ENCODE measurements at regions not wholly inside any gene's neighbourhood (a gene's known extent, or its start where the extent isn't known, plus 50 kb on each side); places are given as distances from the start of the nearest gene placed in this dataset.

- DNase-seq: peak; percentile 26
- 62 to 64% methylated on average over 4 of the region's 4 CpGs for WGBS, 2 experiments (ENCODE audit: low coverage in 1 of 2, low lambda C conversion rate in 2 of 2, missing lambda C conversion rate in 2 of 2)
- Histone ChIP-seq H3K27ac (no peak overlapping the region), H3K4me1 (ENCODE audit: insufficient read depth) (peaks cover 11% of the 10 kb centered on the region; the same call in 1 of the 2 replicates), H3F3A (ENCODE audit: insufficient read depth) (no peaks in the 10 kb centered on the region), H4K20me1 (ENCODE audit: insufficient read depth) (no peaks in the 10 kb centered on the region), H3K9ac (no peak overlapping the region), H2AFZ (no peak overlapping the region), H3K9me2 (ENCODE audit: insufficient read depth) (no peaks in the 10 kb centered on the region), H3K9me3 (ENCODE audit: low read depth) (no peaks in the 10 kb centered on the region), H3K4me3 (no peak overlapping the region), H3K4me2 (ENCODE audit: unreplicated experiment) (no peak overlapping the region), H3K79me2 (ENCODE audit: insufficient read depth) (no peaks in the 10 kb centered on the region), H3K36me3 (ENCODE audit: low read depth) (no peaks in the 10 kb centered on the region), H3K27me3 (replicated peaks; ENCODE audit: insufficient read depth) (no peaks in the 10 kb centered on the region)
- TF ChIP-seq EZH2phosphoT487 (IDR thresholded peaks at IDR 0.05; ENCODE audit: insufficient read depth, low read depth): no peak
- no peak for TF ChIP-seq EZH2 (IDR thresholded peaks at IDR 0.05; ENCODE audit: insufficient read depth, poor library complexity, severe bottlenecking)
- in situ Hi-C loops (cut with MboI): no loop called here
Measured at GRCh38 chr2:57696016-57696415, 350.6 kb upstream of the VRK2 start.

- no peaks in the 10 kb centered on the region for H3K9me3 ChIP-seq (ENCODE audit: low read depth)
- no peaks in the 10 kb centered on the region for H3F3A ChIP-seq (ENCODE audit: insufficient read depth)
- H4K20me1 ChIP-seq (ENCODE audit: insufficient read depth): no peaks in the 10 kb centered on the region
- no peaks in the 10 kb centered on the region for H3K36me3 ChIP-seq (ENCODE audit: low read depth)
- TF ChIP-seq EZH2 (IDR thresholded peaks at IDR 0.05; ENCODE audit: insufficient read depth, poor library complexity, severe bottlenecking): no peak
- no peak for TF ChIP-seq EZH2phosphoT487 (IDR thresholded peaks at IDR 0.05; ENCODE audit: insufficient read depth, low read depth)
- DNase-seq: no peak
- H3K79me2 ChIP-seq (ENCODE audit: insufficient read depth): no peaks in the 10 kb centered on the region
- 7 to 22% methylated on average over 1 of the region's 1 CpG for WGBS, 2 experiments (ENCODE audit: low coverage in 1 of 2, low lambda C conversion rate in 2 of 2, missing lambda C conversion rate in 2 of 2)
- H3K27me3 ChIP-seq (replicated peaks; ENCODE audit: insufficient read depth): no peaks in the 10 kb centered on the region
- no peak overlapping the region for H3K27ac ChIP-seq
- no peak overlapping the region for H3K9ac ChIP-seq
- no peak overlapping the region for H3K4me3 ChIP-seq
- in situ Hi-C loops (cut with MboI): no loop called here
- H3K4me1 ChIP-seq (ENCODE audit: insufficient read depth): peaks cover 15% of the 10 kb centered on the region; the same call in 1 of the 2 replicates
- H3K9me2 ChIP-seq (ENCODE audit: insufficient read depth): no peaks in the 10 kb centered on the region
- H3K4me2 ChIP-seq (ENCODE audit: unreplicated experiment): no peak overlapping the region
- no peak overlapping the region for H2AFZ ChIP-seq
Measured at GRCh38 chr2:57698392-57698791, 348.2 kb upstream of the VRK2 start.

- no peak for DNase-seq
- no peak overlapping the region for H3K27ac ChIP-seq
- in situ Hi-C loops (cut with MboI): no loop called here
- no peaks in the 10 kb centered on the region for H3K79me2 ChIP-seq (ENCODE audit: insufficient read depth)
- no peak overlapping the region for H3K4me2 ChIP-seq (ENCODE audit: unreplicated experiment)
- no peak overlapping the region for H2AFZ ChIP-seq
- no peak for TF ChIP-seq EZH2 (IDR thresholded peaks at IDR 0.05; ENCODE audit: insufficient read depth, poor library complexity, severe bottlenecking)
- TF ChIP-seq EZH2phosphoT487 (IDR thresholded peaks at IDR 0.05; ENCODE audit: insufficient read depth, low read depth): no peak
- peaks cover 15% of the 10 kb centered on the region; the same call in 1 of the 2 replicates for H3K4me1 ChIP-seq (ENCODE audit: insufficient read depth)
- H4K20me1 ChIP-seq (ENCODE audit: insufficient read depth): no peaks in the 10 kb centered on the region
- no peak overlapping the region for H3K9ac ChIP-seq
- no peaks in the 10 kb centered on the region for H3F3A ChIP-seq (ENCODE audit: insufficient read depth)
- H3K4me3 ChIP-seq: no peak overlapping the region
- no peaks in the 10 kb centered on the region for H3K27me3 ChIP-seq (replicated peaks; ENCODE audit: insufficient read depth)
- no peaks in the 10 kb centered on the region for H3K36me3 ChIP-seq (ENCODE audit: low read depth)
- no peaks in the 10 kb centered on the region for H3K9me3 ChIP-seq (ENCODE audit: low read depth)
- H3K9me2 ChIP-seq (ENCODE audit: insufficient read depth): no peaks in the 10 kb centered on the region
- 16 to 19% methylated on average over 2 of the region's 2 CpGs for WGBS, 2 experiments (ENCODE audit: low coverage in 1 of 2, low lambda C conversion rate in 2 of 2, missing lambda C conversion rate in 2 of 2)
Measured at GRCh38 chr2:57698935-57699449, 347.6 kb upstream of the VRK2 start.

- in situ Hi-C loops (cut with MboI): no loop called here
- Histone ChIP-seq H3K4me2 (ENCODE audit: unreplicated experiment) (peak overlapping the region; percentile 30), H2AFZ (peak overlapping the region; percentile 71), H3K4me3 (no peak overlapping the region), H3K79me2 (ENCODE audit: insufficient read depth) (no peaks in the 10 kb centered on the region), H3K9ac (no peak overlapping the region; the same call in 1 of the 2 replicates), H3F3A (ENCODE audit: insufficient read depth) (no peaks in the 10 kb centered on the region), H3K36me3 (ENCODE audit: low read depth) (no peaks in the 10 kb centered on the region), H3K9me3 (ENCODE audit: low read depth) (no peaks in the 10 kb centered on the region), H3K27me3 (replicated peaks; ENCODE audit: insufficient read depth) (no peaks in the 10 kb centered on the region), H3K27ac (peak overlapping the region; percentile 25; the same call in 1 of the 2 replicates), H4K20me1 (ENCODE audit: insufficient read depth) (no peaks in the 10 kb centered on the region), H3K4me1 (ENCODE audit: insufficient read depth) (peaks cover 15% of the 10 kb centered on the region; the same call in 1 of the 2 replicates), H3K9me2 (ENCODE audit: insufficient read depth) (no peaks in the 10 kb centered on the region)
- no peak for TF ChIP-seq EZH2phosphoT487 (IDR thresholded peaks at IDR 0.05; ENCODE audit: insufficient read depth, low read depth)
- TF ChIP-seq EZH2 (IDR thresholded peaks at IDR 0.05; ENCODE audit: insufficient read depth, poor library complexity, severe bottlenecking): no peak
- DNase-seq: peak; percentile 17
- WGBS, 2 experiments (ENCODE audit: low coverage in 1 of 2, low lambda C conversion rate in 2 of 2, missing lambda C conversion rate in 2 of 2): 35 to 37% methylated on average over 5 of the region's 5 CpGs
Measured at GRCh38 chr2:57701391-57701791, 345.2 kb upstream of the VRK2 start.

Data from GM23248 (cell line).